T-helper 2 cell treated with Interferon-gamma antibody and Interleukin-4, amounts not matched to agents 5 μg/mL and 100 μg/mL, for 36 hours (primary cell): ENCODE measurements at regions not wholly inside any gene's neighbourhood (a gene's known extent, or its start where the extent isn't known, plus 50 kb on each side); places are given as distances from the start of the nearest gene placed in this dataset.

ENCODE experiments used
- DNase-seq: peaks from one replicate; pipeline ENCODE4 v3.0.0; 2021; ENCODE audit warnings: low spot score
- H3K27ac Mint-ChIP-seq: one replicate; pipeline ENCODE4 v1.8.0; 2021; ENCODE audit warnings: mild to moderate bottlenecking, mixed read lengths
- H3K27me3 Mint-ChIP-seq: one replicate; pipeline ENCODE4 v1.8.0; 2021; ENCODE audit warnings: low read depth, mixed read lengths
- H3K36me3 Mint-ChIP-seq: one replicate; pipeline ENCODE4 v1.8.0; 2021; ENCODE audit warnings: low read depth, mixed read lengths
- H3K4me1 Mint-ChIP-seq: one replicate; pipeline ENCODE4 v1.8.0; 2021; ENCODE audit warnings: low read depth, mixed read lengths
- H3K4me3 Mint-ChIP-seq: one replicate; pipeline ENCODE4 v1.8.0; 2022; ENCODE audit warnings: mild to moderate bottlenecking, moderate library complexity, mixed read lengths
- H3K9me3 Mint-ChIP-seq: one replicate; pipeline ENCODE4 v1.8.0; 2021; ENCODE audit warnings: mixed read lengths

GRCh38 chr6:67615796-67616195, 1019.3 kb upstream of the ADGRB3 start:
- no peaks in the 10 kb centered on the region for H3K36me3 Mint-ChIP-seq
- no peak overlapping the region for H3K4me3 Mint-ChIP-seq
- no peaks in the 10 kb centered on the region for H3K4me1 Mint-ChIP-seq

GRCh38 chr6:67608099-67608749, 1026.9 kb upstream of the ADGRB3 start:
- DNase-seq = no peak
- Mint-ChIP-seq H3K27me3 (no peaks in the 10 kb centered on the region), H3K9me3 (no peaks in the 10 kb centered on the region), H3K4me3 (no peak overlapping the region), H3K36me3 (no peaks in the 10 kb centered on the region), H3K27ac (no peak overlapping the region), H3K4me1 (no peaks in the 10 kb centered on the region)

More at GRCh38 chr6:67615796-67616195, 1019.3 kb upstream of the ADGRB3 start:
- Mint-ChIP-seq H3K27ac (no peak overlapping the region), H3K27me3 (no peaks in the 10 kb centered on the region), H3K9me3 (peaks cover 7% of the 10 kb centered on the region)
- no peak for DNase-seq

GRCh38 chr6:67606906-67607828, 1027.9 kb upstream of the ADGRB3 start:
- Mint-ChIP-seq H3K27ac (no peak overlapping the region), H3K9me3 (no peaks in the 10 kb centered on the region), H3K27me3 (no peaks in the 10 kb centered on the region), H3K36me3 (no peaks in the 10 kb centered on the region), H3K4me1 (no peaks in the 10 kb centered on the region), H3K4me3 (no peak overlapping the region)
- DNase-seq = no peak

- Mint-ChIP-seq H3K36me3 (no peaks in the 10 kb centered on the region), H3K27me3 (no peaks in the 10 kb centered on the region), H3K27ac (no peak overlapping the region), H3K9me3 (peaks cover 3% of the 10 kb centered on the region), H3K4me3 (no peak overlapping the region), H3K4me1 (no peaks in the 10 kb centered on the region)
- DNase-seq = no peak
These were observed 1040.7 kb upstream of the ADGRB3 start for GRCh38 chr6:67594366-67594765.

- H3K4me3 Mint-ChIP-seq = no peak overlapping the region
- no peaks in the 10 kb centered on the region for H3K36me3 Mint-ChIP-seq
- no peaks in the 10 kb centered on the region for H3K4me1 Mint-ChIP-seq
- H3K27me3 Mint-ChIP-seq = no peaks in the 10 kb centered on the region
- peaks cover 3% of the 10 kb centered on the region for H3K9me3 Mint-ChIP-seq
- DNase-seq = no peak
- H3K27ac Mint-ChIP-seq = no peak overlapping the region
These were observed 1041.8 kb upstream of the ADGRB3 start for GRCh38 chr6:67593247-67593646.

- Mint-ChIP-seq H3K9me3 (peaks cover 4% of the 10 kb centered on the region), H3K36me3 (no peaks in the 10 kb centered on the region), H3K27ac (no peak overlapping the region), H3K4me1 (no peaks in the 10 kb centered on the region), H3K4me3 (no peak overlapping the region), H3K27me3 (no peaks in the 10 kb centered on the region)
- DNase-seq = no peak
These were observed 1043.2 kb upstream of the ADGRB3 start for GRCh38 chr6:67591910-67592309.

GRCh38 chr6:67567842-67568241, 1067.2 kb upstream of the ADGRB3 start:
- no peaks in the 10 kb centered on the region for H3K27me3 Mint-ChIP-seq
- H3K36me3 Mint-ChIP-seq = no peaks in the 10 kb centered on the region
- H3K4me1 Mint-ChIP-seq = no peaks in the 10 kb centered on the region
- no peak overlapping the region for H3K4me3 Mint-ChIP-seq
- H3K9me3 Mint-ChIP-seq = peaks cover 4% of the 10 kb centered on the region
- no peak for DNase-seq
- H3K27ac Mint-ChIP-seq = no peak overlapping the region

GRCh38 chr6:67563671-67564070, 1071.4 kb upstream of the ADGRB3 start:
- no peak overlapping the region for H3K27ac Mint-ChIP-seq
- no peaks in the 10 kb centered on the region for H3K4me1 Mint-ChIP-seq
- peaks cover 3% of the 10 kb centered on the region for H3K9me3 Mint-ChIP-seq
- no peaks in the 10 kb centered on the region for H3K36me3 Mint-ChIP-seq
- DNase-seq = no peak
- no peak overlapping the region for H3K4me3 Mint-ChIP-seq
- no peaks in the 10 kb centered on the region for H3K27me3 Mint-ChIP-seq

GRCh38 chr6:67560068-67560467, 1075.0 kb upstream of the ADGRB3 start:
- Mint-ChIP-seq H3K27me3 (no peaks in the 10 kb centered on the region), H3K9me3 (peaks cover 16% of the 10 kb centered on the region), H3K27ac (no peak overlapping the region), H3K4me1 (no peaks in the 10 kb centered on the region), H3K4me3 (no peak overlapping the region), H3K36me3 (no peaks in the 10 kb centered on the region)
- DNase-seq = no peak

- Mint-ChIP-seq H3K9me3 (peaks cover 16% of the 10 kb centered on the region), H3K27ac (no peak overlapping the region), H3K4me1 (no peaks in the 10 kb centered on the region), H3K36me3 (no peaks in the 10 kb centered on the region), H3K27me3 (no peaks in the 10 kb centered on the region), H3K4me3 (no peak overlapping the region)
- no peak for DNase-seq
These were observed 1076.1 kb upstream of the ADGRB3 start for GRCh38 chr6:67558985-67559384.

- no peak for DNase-seq
- Mint-ChIP-seq H3K27me3 (no peaks in the 10 kb centered on the region), H3K27ac (no peak overlapping the region), H3K4me3 (no peak overlapping the region), H3K9me3 (peaks cover 18% of the 10 kb centered on the region), H3K4me1 (no peaks in the 10 kb centered on the region), H3K36me3 (no peaks in the 10 kb centered on the region)
These were observed 1090.1 kb upstream of the ADGRB3 start for GRCh38 chr6:67544851-67545452.

- Mint-ChIP-seq H3K4me3 (no peak overlapping the region), H3K27me3 (no peaks in the 10 kb centered on the region), H3K27ac (no peak overlapping the region), H3K4me1 (no peaks in the 10 kb centered on the region), H3K9me3 (peaks cover 15% of the 10 kb centered on the region), H3K36me3 (no peaks in the 10 kb centered on the region)
- DNase-seq = no peak
These were observed 1093.5 kb upstream of the ADGRB3 start for GRCh38 chr6:67541586-67541985.

GRCh38 chr6:67538032-67538431, 1097.0 kb upstream of the ADGRB3 start:
- Mint-ChIP-seq H3K36me3 (no peaks in the 10 kb centered on the region), H3K9me3 (peaks cover 17% of the 10 kb centered on the region), H3K27ac (no peak overlapping the region), H3K27me3 (no peaks in the 10 kb centered on the region), H3K4me1 (no peaks in the 10 kb centered on the region), H3K4me3 (no peak overlapping the region)
- DNase-seq = no peak

GRCh38 chr6:67535946-67536345, 1099.1 kb upstream of the ADGRB3 start:
- no peaks in the 10 kb centered on the region for H3K36me3 Mint-ChIP-seq
- no peaks in the 10 kb centered on the region for H3K27me3 Mint-ChIP-seq
- no peak for DNase-seq
- H3K4me3 Mint-ChIP-seq = no peak overlapping the region
- no peak overlapping the region for H3K27ac Mint-ChIP-seq
- no peaks in the 10 kb centered on the region for H3K4me1 Mint-ChIP-seq
- peaks cover 17% of the 10 kb centered on the region for H3K9me3 Mint-ChIP-seq
